Stimulated activated CD4-positive, alpha-beta T cell treated with anti-CD3 and anti-CD28 coated beads, Interleukin-4, amount 100 ng/mL, for 1 hour (primary cell): ENCODE measurements at regions not wholly inside any gene's neighbourhood (a gene's known extent, or its start where the extent isn't known, plus 50 kb on each side); places are given as distances from the start of the nearest gene placed in this dataset.
"Not testable (repeated sequence)": the region's sequence is repeated elsewhere in the genome, so short reads cannot be mapped to it uniquely, and the experiment has no call there.

Source experiments
- DNase-seq: peaks from one replicate; pipeline ENCODE4 v3.0.0-alpha.2; 2020

DNA sequence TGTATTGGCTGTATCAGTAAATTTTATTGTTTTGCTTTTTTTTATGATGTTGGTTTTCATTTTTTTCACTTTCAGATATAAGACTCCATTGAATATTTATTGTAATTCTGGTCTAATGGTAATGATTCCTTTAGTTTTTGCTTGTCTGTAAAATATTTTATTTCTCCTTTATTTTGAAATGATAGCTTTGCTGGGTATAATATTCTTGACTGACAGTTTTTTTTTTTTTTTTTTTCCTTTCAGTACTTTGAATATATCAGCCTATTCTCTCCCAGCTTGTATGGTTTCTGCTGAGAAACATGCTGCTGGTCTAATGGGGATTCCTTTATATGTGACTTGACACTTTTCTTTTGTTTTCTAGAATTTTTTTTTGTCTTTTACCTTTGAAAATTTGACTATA, 195.1 kb upstream of the SLC38A2 start:
- no peak for DNase-seq

DNA sequence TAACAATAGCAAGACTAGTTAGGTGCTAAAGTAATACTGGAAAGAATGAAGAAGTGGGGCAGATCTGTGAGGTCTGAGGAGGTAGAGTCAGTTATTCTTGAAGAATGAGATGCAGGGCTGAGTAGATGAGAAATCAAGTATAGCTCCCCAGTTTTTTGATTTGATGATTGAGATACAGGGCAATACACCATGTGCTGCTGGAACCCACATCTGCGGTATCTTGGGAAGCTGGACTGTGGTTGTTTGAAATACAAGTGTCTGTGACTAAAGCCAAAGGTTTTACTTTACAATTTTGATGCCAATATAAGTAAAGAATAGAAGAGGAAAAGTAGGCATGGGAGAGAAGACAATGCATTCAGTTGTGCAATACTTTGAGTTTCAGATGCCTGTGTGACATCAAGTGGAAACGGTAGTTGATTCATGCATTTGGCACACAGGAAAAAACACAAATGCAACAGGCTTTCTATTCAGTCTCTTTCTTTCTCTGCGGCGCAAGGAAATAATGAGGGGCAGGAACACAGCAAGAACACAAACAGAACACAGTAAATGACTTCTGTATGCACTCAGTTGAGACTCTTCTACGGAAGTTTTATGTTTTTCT, 190.2 kb upstream of the SLC38A2 start:
- no peak for DNase-seq

DNA sequence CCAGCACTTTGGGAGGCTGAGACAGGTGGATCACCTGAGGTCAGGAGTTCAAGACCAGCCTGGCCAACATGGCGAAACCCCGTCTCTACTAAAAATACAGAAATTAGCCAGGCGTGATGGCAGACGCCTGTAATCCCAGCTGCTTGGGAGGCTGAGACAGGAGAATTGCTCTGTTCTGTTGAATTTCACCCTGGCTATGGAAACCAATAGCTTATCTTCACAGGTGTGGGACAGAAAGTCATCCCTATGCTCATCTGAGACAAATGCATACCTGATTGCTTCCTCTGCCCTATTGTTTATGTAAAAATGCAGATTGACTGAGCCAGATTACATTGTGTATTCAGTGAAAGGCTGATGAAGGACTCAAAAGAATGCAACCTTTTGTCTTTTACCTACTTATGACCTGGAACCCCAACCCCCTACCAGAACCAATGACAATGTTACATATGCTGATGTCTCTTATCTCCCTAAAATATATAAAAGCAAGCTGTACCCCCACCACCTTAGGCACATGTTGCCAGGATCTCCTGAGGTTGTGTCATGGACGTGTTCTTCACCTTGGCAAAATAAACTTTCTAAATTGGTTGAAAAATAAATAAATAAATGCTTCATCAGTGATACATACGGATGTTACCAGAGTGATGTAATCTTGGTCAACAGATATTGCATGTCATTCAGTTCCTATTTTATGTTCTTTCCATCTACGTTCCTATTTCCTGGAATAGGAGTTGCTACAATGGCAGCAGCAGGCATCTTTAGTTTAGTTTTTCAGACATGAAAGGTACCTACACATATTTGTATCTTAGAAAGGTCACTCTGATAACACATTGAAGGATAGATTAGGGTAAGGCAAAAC, 189.4 kb upstream of the SLC38A2 start:
- not testable (repeated sequence) for DNase-seq

DNA sequence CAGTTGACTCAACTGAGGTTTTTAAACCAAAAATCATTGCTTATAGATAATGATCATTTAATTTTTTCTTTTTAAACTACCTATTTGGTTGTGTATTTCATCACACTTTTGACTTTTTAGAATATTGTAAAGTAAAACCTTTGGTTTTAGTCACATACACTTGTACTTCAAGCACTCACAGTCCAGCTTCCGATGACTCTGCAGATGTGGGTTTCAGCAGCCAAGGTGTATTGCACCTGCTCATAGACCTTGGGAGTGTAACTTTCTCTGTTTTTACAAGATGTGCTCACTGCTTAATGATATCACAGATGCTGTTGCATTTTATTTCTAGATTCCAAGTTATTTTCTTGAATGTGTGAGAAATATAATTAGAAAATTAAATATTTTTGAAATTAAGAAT, 188.3 kb upstream of the SLC38A2 start:
- DNase-seq = no peak

DNA sequence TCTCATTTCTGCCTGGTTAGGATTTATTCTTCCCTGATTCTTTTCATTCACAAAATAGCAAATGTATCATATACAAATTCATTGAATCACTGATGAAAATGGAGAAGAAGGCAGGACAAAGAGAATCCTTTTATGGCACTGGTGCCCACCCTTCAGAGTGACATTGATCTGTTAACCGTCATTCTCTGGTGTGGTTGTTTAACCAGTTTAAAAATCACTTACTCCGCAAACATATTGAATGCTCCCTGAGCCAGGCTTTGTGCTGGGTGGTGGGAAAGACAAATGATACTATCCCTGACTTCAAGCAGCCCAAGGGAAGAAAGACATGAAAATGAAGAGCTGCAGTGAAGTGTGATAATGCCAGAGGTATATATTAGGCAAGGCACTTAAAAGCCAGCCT, 187.5 kb upstream of the SLC38A2 start:
- no peak for DNase-seq

DNA sequence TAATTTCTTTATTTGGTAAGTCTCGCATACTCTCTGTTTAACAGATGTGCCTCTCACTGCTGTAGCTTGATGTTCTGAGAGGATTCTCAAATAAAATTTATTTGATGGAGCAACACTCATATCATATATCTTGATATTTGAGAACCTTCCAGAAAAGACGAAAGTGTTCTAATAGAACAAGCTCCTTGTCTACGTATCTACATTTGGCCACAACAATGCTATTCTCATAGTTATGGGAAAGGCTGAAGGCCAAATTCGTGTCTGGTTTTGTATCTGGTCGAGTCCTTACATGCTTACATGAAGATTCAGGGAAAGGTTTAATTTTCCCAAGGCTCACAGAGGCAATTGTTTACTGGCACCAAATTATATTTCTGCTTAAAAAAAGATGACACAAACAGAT, 186.7 kb upstream of the SLC38A2 start:
- DNase-seq = no peak

DNA sequence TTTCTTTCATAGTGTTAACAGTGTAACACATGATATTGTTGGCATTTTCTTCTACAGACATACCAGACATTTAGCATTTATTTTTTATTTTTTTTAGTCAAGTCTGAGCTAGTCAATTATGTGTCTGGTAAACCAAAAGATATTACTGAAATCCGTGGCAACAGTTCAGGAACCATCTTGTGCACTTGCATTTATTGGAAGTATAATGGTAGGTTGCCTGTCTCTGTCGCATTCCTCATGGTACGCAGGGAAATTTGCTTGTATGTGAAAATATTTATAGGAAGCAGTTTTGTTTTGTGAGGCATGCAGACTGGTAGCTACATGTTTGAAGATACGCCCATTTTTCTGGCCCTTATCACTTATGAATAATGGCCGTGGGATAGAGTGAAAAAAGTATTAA, 186.1 kb upstream of the SLC38A2 start:
- DNase-seq = no peak

DNA sequence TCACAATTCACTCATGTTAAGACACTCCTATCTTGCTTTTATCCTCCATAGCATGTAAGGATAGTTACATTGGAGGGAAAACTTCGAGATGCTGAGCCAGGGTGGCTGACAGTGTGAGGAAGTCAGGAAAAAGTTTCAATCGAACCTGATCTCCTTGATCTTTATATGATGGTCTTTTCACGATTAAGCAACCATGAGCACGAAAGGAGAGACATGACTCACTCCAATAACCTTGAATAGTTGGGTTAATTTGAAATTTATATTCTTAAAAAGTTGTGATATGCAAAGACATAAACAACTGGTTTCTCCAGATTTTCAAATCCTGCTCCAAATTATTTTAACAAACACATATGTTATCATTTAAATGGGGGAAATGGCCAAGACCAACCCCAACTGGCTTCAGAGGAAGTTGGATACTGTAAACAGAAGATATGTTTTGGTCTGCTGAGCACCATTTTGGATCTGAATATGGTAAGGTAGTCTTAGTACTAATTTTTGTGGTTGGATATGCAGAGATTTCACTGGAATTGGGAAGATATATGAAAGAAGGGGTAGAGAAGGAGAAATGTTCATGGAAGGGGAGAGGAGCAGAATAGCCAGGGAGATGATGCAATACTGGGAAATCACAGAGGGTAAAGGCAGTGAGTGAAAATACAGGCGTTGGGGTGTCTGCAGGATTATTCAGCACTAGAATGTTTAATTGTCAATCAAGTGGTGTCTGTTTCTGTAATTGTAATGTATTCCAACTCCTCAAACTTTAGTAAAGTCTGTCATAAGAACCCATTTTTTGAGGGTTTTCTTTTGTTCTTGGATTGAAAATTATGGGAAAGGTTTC, 185.2 kb upstream of the SLC38A2 start:
- DNase-seq = no peak

DNA sequence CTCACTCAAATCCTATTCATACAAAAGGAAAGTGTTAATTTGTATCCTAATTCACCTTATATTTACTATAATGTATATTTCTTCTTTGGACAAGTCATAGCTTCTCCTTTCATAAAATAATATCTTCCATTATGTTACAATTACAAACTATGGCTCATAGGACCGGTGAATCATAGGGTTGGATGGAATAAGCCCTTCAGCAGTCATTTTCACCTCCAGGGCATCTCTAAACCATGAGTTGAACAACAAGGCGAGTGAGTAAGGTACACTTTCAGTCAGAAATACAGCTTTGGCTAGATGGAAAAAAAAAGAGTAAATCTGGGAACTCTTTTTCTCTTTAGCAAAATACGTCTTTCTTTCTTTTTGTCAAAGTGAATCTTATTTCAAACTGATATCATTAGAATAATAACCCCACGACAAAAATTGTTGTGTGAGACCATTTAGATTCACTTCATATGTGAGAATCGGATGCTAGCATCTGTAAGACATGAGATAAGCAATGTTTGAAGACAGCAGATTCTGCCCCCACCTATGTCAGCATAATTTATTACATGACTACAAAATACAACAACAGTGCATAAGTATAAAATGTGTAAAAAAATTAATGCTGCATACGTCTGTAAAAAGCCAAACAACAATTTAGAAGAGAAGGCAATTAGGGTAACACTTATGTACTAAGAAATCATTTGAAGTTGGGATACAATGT, 184.4 kb upstream of the SLC38A2 start:
- DNase-seq = no peak

DNA sequence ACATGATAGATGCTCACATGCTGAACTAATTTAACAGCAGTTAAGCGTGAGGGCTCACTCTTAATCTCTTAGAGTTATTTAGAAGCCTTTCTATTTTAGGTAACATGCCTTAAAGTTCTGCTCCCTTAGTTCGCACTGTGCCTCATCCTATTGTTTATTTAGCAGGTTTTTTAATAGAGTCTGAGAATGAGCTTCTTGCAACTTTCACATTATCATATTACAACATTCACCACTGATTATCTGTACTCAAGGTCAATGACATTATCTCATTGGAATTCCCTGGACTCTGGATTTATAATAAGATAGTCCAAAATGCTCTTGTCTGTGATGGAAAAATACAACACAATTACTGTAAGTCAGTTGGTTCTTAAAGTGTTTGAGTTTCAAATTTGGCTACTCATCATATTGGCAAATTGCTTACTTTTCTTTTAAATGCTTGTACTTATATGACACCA, 183.6 kb upstream of the SLC38A2 start:
- DNase-seq = no peak

DNA sequence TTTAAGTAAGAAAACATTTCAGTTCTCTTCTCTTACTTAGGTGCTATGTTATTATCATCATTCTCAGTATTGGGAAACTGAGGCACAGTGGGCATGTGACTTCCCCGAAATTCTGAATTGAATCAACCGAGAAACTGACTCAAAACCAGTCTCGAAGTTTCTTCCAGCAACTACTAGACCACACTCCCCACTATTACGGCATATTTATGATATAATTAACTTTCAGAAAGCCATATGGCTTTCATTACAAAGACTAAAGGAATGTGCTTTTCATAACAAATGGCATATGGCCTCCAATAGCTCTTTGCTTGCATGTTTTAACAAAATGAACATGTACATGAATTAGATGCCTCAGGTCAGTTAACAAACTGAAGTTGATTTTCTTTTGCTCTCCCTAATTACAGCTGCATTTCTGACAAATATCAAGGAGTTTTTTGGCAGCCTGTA, 182.9 kb upstream of the SLC38A2 start:
- DNase-seq = no peak

DNA sequence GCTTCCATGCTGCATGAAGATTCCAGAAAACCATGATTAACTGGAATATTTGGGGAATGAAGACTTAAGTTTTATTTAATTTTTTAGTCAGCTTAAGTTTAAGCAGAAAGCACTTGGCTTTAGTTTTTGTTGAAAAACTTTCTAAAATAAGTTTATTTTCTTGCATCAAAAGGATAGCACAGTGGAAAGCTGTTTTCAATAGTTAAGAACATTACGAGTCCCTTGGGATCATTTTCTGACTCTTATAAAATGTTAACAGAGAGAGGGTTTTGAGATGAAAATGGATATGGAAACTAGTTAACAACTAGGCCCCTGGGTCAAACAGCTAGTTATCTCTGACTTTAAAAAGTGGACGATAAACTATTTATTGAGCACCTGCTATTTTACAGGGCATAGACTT, 181.9 kb upstream of the SLC38A2 start:
- no peak for DNase-seq

DNA sequence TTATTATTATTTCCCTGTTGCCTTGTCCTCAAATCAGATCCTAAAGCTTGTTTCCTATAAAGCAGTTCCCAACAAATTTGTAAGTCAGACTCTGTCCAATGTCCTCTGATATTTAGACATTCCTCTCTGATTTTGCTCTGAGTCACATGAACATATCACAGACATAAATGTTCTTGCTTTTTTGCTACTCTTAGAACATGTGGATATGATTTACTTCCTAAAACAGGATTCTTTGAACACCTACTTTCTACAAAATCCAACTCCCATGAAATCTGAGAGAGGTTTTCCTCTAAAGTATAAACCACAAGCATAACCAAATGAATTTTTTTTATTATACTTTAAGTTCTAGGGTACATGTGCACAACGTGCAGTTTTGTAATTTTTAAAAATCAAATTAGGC, 181.3 kb upstream of the SLC38A2 start:
- DNase-seq = no peak

DNA sequence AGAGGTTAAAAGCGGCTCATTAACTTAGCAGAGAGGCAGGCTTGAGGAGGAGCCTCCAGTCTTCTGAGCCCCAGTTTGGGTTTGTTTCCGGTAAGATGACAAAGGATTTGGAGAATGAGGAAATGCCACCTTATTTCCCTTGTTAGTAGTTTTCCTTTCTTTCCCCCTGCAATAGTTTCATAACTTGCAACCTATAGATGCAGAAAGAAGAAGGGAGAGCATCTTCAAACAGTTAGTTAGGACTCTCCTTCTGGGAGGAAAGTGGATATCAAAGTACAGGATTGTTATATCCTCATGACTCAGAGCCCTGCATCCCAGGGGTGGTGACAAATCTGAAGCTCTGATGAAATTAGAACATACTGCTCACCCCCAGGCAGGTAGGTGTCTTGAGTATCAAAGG, 180.7 kb upstream of the SLC38A2 start:
- DNase-seq = no peak

DNA sequence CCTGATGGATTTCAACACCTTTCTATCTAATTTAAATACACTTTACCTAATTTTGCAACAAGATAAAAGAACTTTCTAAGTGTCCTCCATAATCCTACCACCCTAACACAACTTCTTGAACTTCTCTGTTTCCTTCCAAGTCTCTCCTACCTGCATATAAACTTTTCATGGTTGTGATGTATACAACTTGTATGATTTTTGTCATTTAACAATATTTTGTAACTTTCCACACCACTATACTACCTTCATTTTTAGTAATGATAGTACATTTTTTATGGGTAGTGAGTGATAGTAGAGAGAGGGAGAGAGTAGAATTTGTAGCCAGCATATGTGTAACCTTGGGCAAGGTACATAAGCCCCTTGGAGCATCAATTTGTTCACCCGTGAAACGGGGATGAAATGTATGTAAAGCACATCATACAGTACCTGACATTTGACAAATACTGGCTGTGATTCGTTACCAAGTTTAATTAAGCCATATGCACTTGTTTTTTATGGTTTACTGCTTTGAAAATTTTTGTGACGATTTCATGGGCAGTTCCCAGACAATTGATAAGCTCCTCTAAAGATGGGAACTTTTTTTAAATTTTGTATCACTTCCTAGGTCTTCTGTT, 177.8 kb upstream of the SLC38A2 start:
- no peak for DNase-seq

DNA sequence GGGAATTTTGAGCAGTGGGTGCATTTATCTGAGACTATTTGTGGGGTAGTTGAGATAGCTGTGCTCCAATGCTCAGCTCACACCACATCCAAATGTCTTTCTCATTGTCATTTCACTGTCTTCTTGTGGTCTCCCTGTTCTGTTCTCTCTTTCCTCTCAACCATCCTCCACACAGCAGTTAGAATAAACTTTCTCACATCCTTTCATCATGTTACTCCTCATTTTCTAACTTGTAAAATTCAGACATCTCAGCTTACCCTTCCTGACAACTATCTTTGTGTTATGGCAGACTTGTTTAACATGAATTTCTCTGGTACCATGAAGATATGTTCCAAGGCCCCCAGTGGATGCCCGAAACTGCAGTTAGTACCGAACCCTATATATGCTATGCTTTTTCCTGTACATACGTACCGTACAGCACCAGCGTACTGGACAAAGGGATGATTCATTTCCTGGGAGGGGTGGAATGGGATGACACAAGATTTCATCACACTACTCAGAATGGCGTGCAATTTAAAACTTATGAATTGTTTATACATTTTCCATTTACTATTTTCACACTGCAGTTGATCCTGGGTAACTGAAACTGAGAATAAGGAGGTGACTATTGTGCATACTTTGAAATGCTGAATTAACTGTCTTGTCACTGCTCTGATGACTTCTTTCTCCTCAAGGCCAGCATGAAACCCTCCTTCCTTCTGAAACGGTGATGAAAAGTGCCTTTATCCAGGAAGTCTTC, 177.1 kb upstream of the SLC38A2 start:
- DNase-seq = no peak

DNA sequence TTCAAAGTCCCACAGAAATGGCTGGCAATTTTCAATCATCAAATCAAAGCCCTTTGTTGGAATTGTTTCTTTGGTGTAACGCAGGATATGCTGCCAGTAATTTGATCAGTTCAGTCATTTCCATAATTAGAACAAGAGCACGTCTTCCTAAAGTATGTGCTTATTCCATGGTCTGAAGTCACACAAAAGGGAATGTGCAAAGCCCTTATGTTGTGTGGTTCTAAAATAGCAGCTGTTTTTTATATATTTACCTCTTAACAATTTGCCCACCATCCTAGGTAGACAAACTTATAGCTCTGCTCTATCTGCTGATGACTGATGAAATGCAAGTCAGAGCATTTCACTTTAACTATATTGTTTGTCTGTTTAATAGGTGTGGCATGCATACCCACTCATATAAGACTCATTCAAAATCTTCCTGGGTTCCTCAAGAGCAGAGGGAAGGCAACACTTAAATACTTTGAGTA, 176.1 kb upstream of the SLC38A2 start:
- DNase-seq = no peak

DNA sequence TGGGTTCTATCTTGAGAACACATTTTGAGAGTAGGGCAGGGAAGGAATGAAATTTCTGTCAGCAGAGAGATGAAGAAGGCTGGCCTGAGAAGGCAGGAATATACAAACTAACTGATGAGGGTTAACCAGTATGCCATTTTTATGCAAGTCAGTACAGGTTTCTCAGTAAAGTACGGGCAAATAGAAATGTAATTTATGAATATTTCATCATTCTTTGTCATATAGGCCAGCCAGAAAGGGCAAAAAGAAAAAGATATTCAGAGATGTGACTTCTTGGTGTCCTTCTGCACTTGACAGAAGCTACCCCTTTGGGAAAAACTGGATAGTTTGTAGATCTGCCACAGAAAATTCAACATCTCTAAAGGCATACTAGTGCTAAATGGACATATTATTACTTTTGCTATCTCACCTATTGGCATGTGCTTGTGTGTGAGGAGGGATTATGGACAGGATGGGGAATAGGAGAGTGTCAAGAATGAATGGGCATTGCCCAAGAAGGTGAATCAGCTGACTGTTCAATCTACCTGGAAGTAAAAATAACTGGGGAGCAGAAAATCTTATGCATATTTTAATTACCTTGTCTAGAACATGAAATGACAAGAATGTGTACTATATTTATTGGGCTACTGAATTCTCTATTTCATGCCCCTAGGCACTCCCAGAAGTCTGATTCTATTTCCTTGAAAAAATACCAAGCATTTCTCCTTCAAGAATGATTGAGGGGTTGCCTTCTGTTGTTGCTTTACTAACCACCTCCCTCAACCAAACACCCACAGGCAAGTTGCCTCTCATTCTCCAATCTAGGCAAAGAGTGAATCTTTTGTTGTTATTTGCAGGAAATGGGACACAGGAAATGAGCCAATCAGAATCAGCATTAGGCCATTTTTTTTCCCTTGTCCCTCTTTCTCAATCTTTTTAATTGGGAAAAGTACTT, 175.1 kb upstream of the SLC38A2 start:
- no peak for DNase-seq

DNA sequence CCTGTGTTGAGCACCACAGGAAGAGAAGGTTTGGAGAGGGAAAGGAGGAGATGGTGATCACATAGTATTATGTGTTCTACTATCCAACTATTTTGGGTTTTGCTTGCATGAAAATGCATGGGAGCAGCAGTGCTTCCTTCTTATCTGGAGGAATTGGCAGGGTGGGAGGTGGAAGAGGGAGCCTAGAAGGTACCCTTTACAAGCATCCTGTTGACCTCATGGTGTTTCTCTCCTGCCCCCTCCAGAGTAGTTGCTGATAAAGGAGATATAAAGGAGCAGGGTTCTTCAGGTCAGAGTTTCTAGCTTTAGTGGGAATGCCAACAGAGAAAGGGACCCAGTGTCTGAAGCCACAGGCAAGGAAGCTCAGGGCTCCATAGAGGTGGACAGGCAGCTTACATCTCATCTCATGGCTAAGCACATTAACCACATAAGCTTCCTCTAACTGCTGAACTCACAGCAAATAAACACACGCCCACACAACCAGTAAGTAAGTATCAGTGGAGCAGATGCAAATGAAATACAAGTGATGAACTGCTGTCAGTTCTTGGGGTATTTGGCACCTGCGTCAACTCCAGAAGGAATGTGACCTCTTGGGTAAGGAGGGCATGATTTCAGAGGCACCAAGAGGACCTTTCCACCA, 174.2 kb upstream of the SLC38A2 start:
- DNase-seq = no peak

DNA sequence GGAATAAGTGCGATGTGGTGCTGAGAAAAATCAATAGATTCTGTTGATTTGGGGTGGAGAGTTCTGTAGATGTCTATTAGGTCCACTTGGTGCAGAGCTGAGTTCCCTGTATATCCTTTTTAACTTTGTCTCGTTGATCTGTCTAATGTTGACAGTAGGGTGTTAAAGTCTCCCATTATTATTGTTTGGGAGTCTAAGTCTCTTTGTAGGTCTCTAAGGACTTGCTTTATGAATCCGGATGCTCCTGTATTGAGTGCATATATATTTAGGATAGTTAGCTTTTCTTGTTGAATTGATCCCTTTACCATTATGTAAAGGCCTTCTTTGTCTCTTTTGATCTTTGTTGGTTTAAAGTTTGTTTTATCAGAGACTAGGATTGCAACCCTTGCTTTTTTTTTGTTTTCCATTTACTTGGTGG, 170.8 kb upstream of the SLC38A2 start:
- DNase-seq = not testable (repeated sequence)
